ENCODE measurements at regions not wholly inside any gene's neighbourhood (a gene's known extent, or its start where the extent isn't known, plus 50 kb on each side); places are given as distances from the start of the nearest gene placed in this dataset.

GRCh38 chr14:61614693-61615092 lies 80.6 kb upstream of the HIF1A start:
- H3K9me2 ChIP-seq (replicated peaks; ENCODE audit: control insufficient read depth, low read length) = no peaks in the 10 kb centered on the region
- TF ChIP-seq CTCF (IDR thresholded peaks at IDR 0.05; ENCODE audit: low read depth, low read length, poor library complexity, severe bottlenecking) (no peak), EZH2phosphoT487 (IDR thresholded peaks at IDR 0.05; ENCODE audit: borderline replicate concordance, low read length) (no peak)
- no peaks in the 10 kb centered on the region for H3F3A ChIP-seq (ENCODE audit: control insufficient read depth, insufficient read depth)
- no peak overlapping the region for H3K4me3 ChIP-seq (ENCODE audit: low read length)
- no peaks in the 10 kb centered on the region for H3K9me3 ChIP-seq (ENCODE audit: control insufficient read depth, insufficient read depth, low read length)
- H3K79me2 ChIP-seq (ENCODE audit: control insufficient read depth, low read length) = no peaks in the 10 kb centered on the region
- no peak overlapping the region for H3K27ac ChIP-seq (ENCODE audit: low read depth, low read length)
- H3K4me1 ChIP-seq (ENCODE audit: control insufficient read depth, low read length) = peaks cover 5% of the 10 kb centered on the region
- H4K20me1 ChIP-seq (ENCODE audit: control insufficient read depth, insufficient read depth, low read depth, low read length) = no peaks in the 10 kb centered on the region
- H3K36me3 ChIP-seq (ENCODE audit: control insufficient read depth, low read length) = no peaks in the 10 kb centered on the region
- H3K27me3 ChIP-seq (ENCODE audit: control insufficient read depth, low read length) = no peaks in the 10 kb centered on the region
- H3K4me2 ChIP-seq (ENCODE audit: low read length) = no peak overlapping the region

GRCh38 chr14:61615743-61616523 lies 79.4 kb upstream of the HIF1A start:
- H3K4me3 ChIP-seq (ENCODE audit: low read length) = no peak overlapping the region
- H4K20me1 ChIP-seq (ENCODE audit: control insufficient read depth, insufficient read depth, low read depth, low read length) = no peaks in the 10 kb centered on the region
- H3K4me2 ChIP-seq (ENCODE audit: low read length) = no peak overlapping the region
- no peaks in the 10 kb centered on the region for H3K27me3 ChIP-seq (ENCODE audit: control insufficient read depth, low read length)
- no peaks in the 10 kb centered on the region; the same call in 1 of the 2 replicates for H3K4me1 ChIP-seq (ENCODE audit: control insufficient read depth, low read length)
- TF ChIP-seq EZH2phosphoT487 (IDR thresholded peaks at IDR 0.05; ENCODE audit: borderline replicate concordance, low read length) (no peak), CTCF (IDR thresholded peaks at IDR 0.05; ENCODE audit: low read depth, low read length, poor library complexity, severe bottlenecking) (no peak)
- no peaks in the 10 kb centered on the region for H3K9me2 ChIP-seq (replicated peaks; ENCODE audit: control insufficient read depth, low read length)
- H3K27ac ChIP-seq (ENCODE audit: low read depth, low read length) = no peak overlapping the region
- H3K79me2 ChIP-seq (ENCODE audit: control insufficient read depth, low read length) = no peaks in the 10 kb centered on the region
- H3K36me3 ChIP-seq (ENCODE audit: control insufficient read depth, low read length) = no peaks in the 10 kb centered on the region
- H3K9me3 ChIP-seq (ENCODE audit: control insufficient read depth, insufficient read depth, low read length) = no peaks in the 10 kb centered on the region
- no peaks in the 10 kb centered on the region for H3F3A ChIP-seq (ENCODE audit: control insufficient read depth, insufficient read depth)

- H3K4me2 ChIP-seq (ENCODE audit: low read length) = no peak overlapping the region
These were observed 78.7 kb upstream of the HIF1A start for GRCh38 chr14:61616524-61617185.

More at GRCh38 chr14:61616524-61617185, 78.7 kb upstream of the HIF1A start:
- no peaks in the 10 kb centered on the region for H4K20me1 ChIP-seq (ENCODE audit: control insufficient read depth, insufficient read depth, low read depth, low read length)
- no peaks in the 10 kb centered on the region for H3K9me2 ChIP-seq (replicated peaks; ENCODE audit: control insufficient read depth, low read length)
- H3K4me1 ChIP-seq (ENCODE audit: control insufficient read depth, low read length) = no peaks in the 10 kb centered on the region
- no peaks in the 10 kb centered on the region for H3K36me3 ChIP-seq (ENCODE audit: control insufficient read depth, low read length)
- TF ChIP-seq CTCF (IDR thresholded peaks at IDR 0.05; ENCODE audit: low read depth, low read length, poor library complexity, severe bottlenecking) = no peak
- TF ChIP-seq EZH2phosphoT487 (IDR thresholded peaks at IDR 0.05; ENCODE audit: borderline replicate concordance, low read length) = no peak
- H3K27ac ChIP-seq (ENCODE audit: low read depth, low read length) = no peak overlapping the region
- H3K79me2 ChIP-seq (ENCODE audit: control insufficient read depth, low read length) = no peaks in the 10 kb centered on the region
- no peaks in the 10 kb centered on the region for H3K9me3 ChIP-seq (ENCODE audit: control insufficient read depth, insufficient read depth, low read length)
- H3K27me3 ChIP-seq (ENCODE audit: control insufficient read depth, low read length) = no peaks in the 10 kb centered on the region
- no peak overlapping the region for H3K4me3 ChIP-seq (ENCODE audit: low read length)
- H3F3A ChIP-seq (ENCODE audit: control insufficient read depth, insufficient read depth) = no peaks in the 10 kb centered on the region
